ENCODE measurements at regions not wholly inside any gene's neighbourhood (a gene's known extent, or its start where the extent isn't known, plus 50 kb on each side); places are given as distances from the start of the nearest gene placed in this dataset.

DNA sequence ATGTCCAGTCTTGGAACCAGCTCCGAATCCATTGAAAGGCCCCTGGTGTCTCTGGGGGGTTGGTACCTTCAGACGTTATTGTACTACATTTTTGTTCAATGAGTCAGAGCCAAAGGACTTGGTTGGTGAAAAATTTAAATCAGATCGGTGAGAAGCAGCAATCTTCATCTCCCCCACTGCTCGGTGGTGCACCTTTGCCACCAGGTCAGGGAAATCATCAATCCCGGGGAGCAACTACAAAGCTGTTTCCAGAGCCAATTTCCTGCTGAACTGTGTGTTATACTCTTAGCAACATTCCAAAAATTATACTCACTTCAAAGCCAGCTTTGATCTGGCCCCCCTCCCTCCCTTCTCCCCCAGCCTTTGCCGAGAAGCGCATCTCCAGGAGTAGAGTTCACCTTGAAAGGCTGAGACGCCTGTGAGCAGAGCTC is 375.2 kb upstream of the WWC1 start:
- TF ChIP-seq, protein P1, sequence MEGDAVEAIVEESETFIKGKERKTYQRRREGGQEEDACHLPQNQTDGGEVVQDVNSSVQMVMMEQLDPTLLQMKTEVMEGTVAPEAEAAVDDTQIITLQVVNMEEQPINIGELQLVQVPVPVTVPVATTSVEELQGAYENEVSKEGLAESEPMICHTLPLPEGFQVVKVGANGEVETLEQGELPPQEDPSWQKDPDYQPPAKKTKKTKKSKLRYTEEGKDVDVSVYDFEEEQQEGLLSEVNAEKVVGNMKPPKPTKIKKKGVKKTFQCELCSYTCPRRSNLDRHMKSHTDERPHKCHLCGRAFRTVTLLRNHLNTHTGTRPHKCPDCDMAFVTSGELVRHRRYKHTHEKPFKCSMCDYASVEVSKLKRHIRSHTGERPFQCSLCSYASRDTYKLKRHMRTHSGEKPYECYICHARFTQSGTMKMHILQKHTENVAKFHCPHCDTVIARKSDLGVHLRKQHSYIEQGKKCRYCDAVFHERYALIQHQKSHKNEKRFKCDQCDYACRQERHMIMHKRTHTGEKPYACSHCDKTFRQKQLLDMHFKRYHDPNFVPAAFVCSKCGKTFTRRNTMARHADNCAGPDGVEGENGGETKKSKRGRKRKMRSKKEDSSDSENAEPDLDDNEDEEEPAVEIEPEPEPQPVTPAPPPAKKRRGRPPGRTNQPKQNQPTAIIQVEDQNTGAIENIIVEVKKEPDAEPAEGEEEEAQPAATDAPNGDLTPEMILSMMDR (conservative IDR thresholded peaks at IDR 0.05; ENCODE audit: low read length): no peak
- no peak for TF ChIP-seq EZH2phosphoT487 (IDR thresholded peaks at IDR 0.05; ENCODE audit: borderline replicate concordance, low read depth, low read length)
